ENCODE measurements at regions not wholly inside any gene's neighbourhood (a gene's known extent, or its start where the extent isn't known, plus 50 kb on each side); places are given as distances from the start of the nearest gene placed in this dataset.
"Not testable (repeated sequence)": the region's sequence is repeated elsewhere in the genome, so short reads cannot be mapped to it uniquely, and the experiment has no call there.

- ChIA-PET POLR2A (no interaction called here), CTCF (no interaction called here)
- Histone ChIP-seq H3K36me3 (ENCODE audit: control insufficient read depth in 4 of 4, insufficient read depth in 4 of 4, low read length in 3 of 4) (no peaks in the 10 kb centered on the region), H3K9me3 (ENCODE audit: control extremely low read depth in 1 of 5, control insufficient read depth in 4 of 5, insufficient read depth in 2 of 5, low read depth in 1 of 5, low read length in 4 of 5) (peaks cover 0 to 34% (median 13%) of the 10 kb centered on the region in 5 experiments), H3K27me3 (replicated peaks in 2 of 5; ENCODE audit: control insufficient read depth in 4 of 5, insufficient read depth in 5 of 5, low read length in 4 of 5) (no peaks in the 10 kb centered on the region), H3K4me3 (ENCODE audit: control insufficient read depth in 1 of 7, extremely low read depth in 1 of 7, insufficient read depth in 4 of 7, low read depth in 2 of 7, low read length in 6 of 7) (no peak overlapping the region), H3K27ac (ENCODE audit: insufficient read depth in 1 of 2, low read depth in 1 of 2, low read length in 2 of 2, poor library complexity in 1 of 2, severe bottlenecking in 2 of 2) (no peak overlapping the region), H3K4me1 (ENCODE audit: control extremely low read depth in 1 of 4, control insufficient read depth in 4 of 4, insufficient read depth in 4 of 4, low read length in 3 of 4) (no peaks in the 10 kb centered on the region)
- DNase-seq: no peak
- no CpG with 5 or more reads among the region's 2 CpGs for WGBS (ENCODE audit: insufficient coverage)
These were observed 155.6 kb upstream of the CDH4 start for GRCh38 chr20:61096463-61096862.

- no peaks in the 10 kb centered on the region for H3K36me3 ChIP-seq (ENCODE audit: control insufficient read depth in 4 of 4, insufficient read depth in 4 of 4, low read length in 3 of 4)
- peaks cover 0 to 19% (median 4%) of the 10 kb centered on the region in 5 experiments for H3K9me3 ChIP-seq (ENCODE audit: control extremely low read depth in 1 of 5, control insufficient read depth in 4 of 5, insufficient read depth in 2 of 5, low read depth in 1 of 5, low read length in 4 of 5)
- 86% methylated on average over 10 of the region's 12 CpGs for WGBS (ENCODE audit: insufficient coverage)
- ChIA-PET CTCF (no interaction called here), POLR2A (no interaction called here)
- H3K27ac ChIP-seq (ENCODE audit: insufficient read depth in 1 of 2, low read depth in 1 of 2, low read length in 2 of 2, poor library complexity in 1 of 2, severe bottlenecking in 2 of 2): no peak overlapping the region
- peaks cover 0 to under 1% (median 0%) of the 10 kb centered on the region in 5 experiments for H3K27me3 ChIP-seq (replicated peaks in 2 of 5; ENCODE audit: control insufficient read depth in 4 of 5, insufficient read depth in 5 of 5, low read length in 4 of 5)
- H3K4me1 ChIP-seq (ENCODE audit: control extremely low read depth in 1 of 4, control insufficient read depth in 4 of 4, insufficient read depth in 4 of 4, low read length in 3 of 4): no peaks in the 10 kb centered on the region
- H3K4me3 ChIP-seq (ENCODE audit: control insufficient read depth in 1 of 7, extremely low read depth in 1 of 7, insufficient read depth in 4 of 7, low read depth in 2 of 7, low read length in 6 of 7): no peak overlapping the region
- DNase-seq: no peak
These were observed 152.3 kb upstream of the CDH4 start for GRCh38 chr20:61099806-61100205.

DNA sequence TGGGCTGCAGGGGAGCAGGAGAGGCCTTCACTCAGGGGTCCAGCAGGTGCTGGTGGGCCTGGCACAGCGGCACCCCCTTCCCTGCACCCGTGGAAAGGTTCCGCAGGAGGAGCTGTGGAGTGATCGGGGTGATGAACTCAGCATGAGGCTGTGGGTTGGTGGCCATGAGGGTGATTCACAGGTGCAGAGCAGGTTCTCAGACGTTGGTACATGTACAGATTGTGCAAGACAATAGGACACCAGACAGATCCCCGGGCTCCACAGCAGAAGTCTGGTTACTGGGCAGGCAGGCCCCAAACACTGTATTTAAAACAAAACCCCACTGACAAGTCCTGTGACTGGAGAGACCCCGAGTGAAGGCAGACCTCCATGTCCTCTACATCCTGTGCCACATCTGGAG is 151.6 kb upstream of the CDH4 start:
- Histone ChIP-seq H3K27ac (ENCODE audit: insufficient read depth in 1 of 2, low read depth in 1 of 2, low read length in 2 of 2, poor library complexity in 1 of 2, severe bottlenecking in 2 of 2) (no peak overlapping the region), H3K9me3 (ENCODE audit: control extremely low read depth in 1 of 5, control insufficient read depth in 4 of 5, insufficient read depth in 2 of 5, low read depth in 1 of 5, low read length in 4 of 5) (peaks cover 0 to 12% (median 4%) of the 10 kb centered on the region in 5 experiments), H3K36me3 (ENCODE audit: control insufficient read depth in 4 of 4, insufficient read depth in 4 of 4, low read length in 3 of 4) (no peaks in the 10 kb centered on the region), H3K4me1 (ENCODE audit: control extremely low read depth in 1 of 4, control insufficient read depth in 4 of 4, insufficient read depth in 4 of 4, low read length in 3 of 4) (no peaks in the 10 kb centered on the region), H3K27me3 (replicated peaks in 2 of 5; ENCODE audit: control insufficient read depth in 4 of 5, insufficient read depth in 5 of 5, low read length in 4 of 5) (peaks cover 0 to 7% (median 0%) of the 10 kb centered on the region in 5 experiments), H3K4me3 (ENCODE audit: control insufficient read depth in 1 of 7, extremely low read depth in 1 of 7, insufficient read depth in 4 of 7, low read depth in 2 of 7, low read length in 6 of 7) (no peak overlapping the region)
- DNase-seq: no peak
- ChIA-PET CTCF (no interaction called here), POLR2A (no interaction called here)
- WGBS (ENCODE audit: insufficient coverage): 92% methylated on average over 6 of the region's 7 CpGs

- H3K9me3 ChIP-seq (ENCODE audit: control extremely low read depth in 1 of 5, control insufficient read depth in 4 of 5, insufficient read depth in 2 of 5, low read depth in 1 of 5, low read length in 4 of 5); POLR2A ChIA-PET; H3K36me3 ChIP-seq (ENCODE audit: control insufficient read depth in 4 of 4, insufficient read depth in 4 of 4, low read length in 3 of 4); CTCF ChIA-PET; H3K27ac ChIP-seq (ENCODE audit: insufficient read depth in 1 of 2, low read depth in 1 of 2, low read length in 2 of 2, poor library complexity in 1 of 2, severe bottlenecking in 2 of 2); H3K27me3 ChIP-seq (replicated peaks in 2 of 5; ENCODE audit: control insufficient read depth in 4 of 5, insufficient read depth in 5 of 5, low read length in 4 of 5); DNase-seq; H3K4me3 ChIP-seq (ENCODE audit: control insufficient read depth in 1 of 7, extremely low read depth in 1 of 7, insufficient read depth in 4 of 7, low read depth in 2 of 7, low read length in 6 of 7); H3K4me1 ChIP-seq (ENCODE audit: control extremely low read depth in 1 of 4, control insufficient read depth in 4 of 4, insufficient read depth in 4 of 4, low read length in 3 of 4): not testable (repeated sequence)
- WGBS (ENCODE audit: insufficient coverage): 84% methylated on average over 5 of the region's 8 CpGs
These were observed 150.7 kb upstream of the CDH4 start for GRCh38 chr20:61101321-61101720.

DNA sequence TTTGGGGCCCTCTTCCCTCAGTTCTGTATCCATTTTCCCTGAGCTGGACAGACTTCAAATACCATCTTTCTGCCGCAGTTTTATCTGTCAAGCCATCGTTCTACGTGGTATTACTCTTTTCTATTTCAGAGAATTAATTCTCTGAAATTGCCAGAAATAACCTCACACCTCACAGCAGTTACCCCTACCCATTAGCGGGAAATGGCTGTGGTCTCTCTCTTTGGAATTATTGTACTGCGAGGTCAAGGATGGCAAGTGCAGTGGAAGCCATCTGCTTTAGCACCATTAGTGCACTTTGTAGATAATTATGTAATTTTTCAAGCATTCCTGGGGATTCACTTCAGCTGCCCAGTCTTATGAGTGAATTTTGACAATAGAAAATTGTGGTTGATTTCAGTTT is 147.8 kb upstream of the CDH4 start:
- H3K27me3 ChIP-seq (replicated peaks in 2 of 5; ENCODE audit: control insufficient read depth in 4 of 5, insufficient read depth in 5 of 5, low read length in 4 of 5): peaks cover 0 to 8% (median 0%) of the 10 kb centered on the region in 5 experiments
- H3K27ac ChIP-seq (ENCODE audit: insufficient read depth in 1 of 2, low read depth in 1 of 2, low read length in 2 of 2, poor library complexity in 1 of 2, severe bottlenecking in 2 of 2): no peak overlapping the region
- DNase-seq: no peak
- H3K4me3 ChIP-seq (ENCODE audit: control insufficient read depth in 1 of 7, extremely low read depth in 1 of 7, insufficient read depth in 4 of 7, low read depth in 2 of 7, low read length in 6 of 7): no peak overlapping the region
- no peaks in the 10 kb centered on the region for H3K4me1 ChIP-seq (ENCODE audit: control extremely low read depth in 1 of 4, control insufficient read depth in 4 of 4, insufficient read depth in 4 of 4, low read length in 3 of 4)
- H3K9me3 ChIP-seq (ENCODE audit: control extremely low read depth in 1 of 5, control insufficient read depth in 4 of 5, insufficient read depth in 2 of 5, low read depth in 1 of 5, low read length in 4 of 5): no peaks in the 10 kb centered on the region
- CTCF ChIA-PET: no interaction called here
- POLR2A ChIA-PET: no interaction called here
- WGBS (ENCODE audit: insufficient coverage): 100% methylated on average over 4 of the region's 5 CpGs
- H3K36me3 ChIP-seq (ENCODE audit: control insufficient read depth in 4 of 4, insufficient read depth in 4 of 4, low read length in 3 of 4): no peaks in the 10 kb centered on the region

DNA sequence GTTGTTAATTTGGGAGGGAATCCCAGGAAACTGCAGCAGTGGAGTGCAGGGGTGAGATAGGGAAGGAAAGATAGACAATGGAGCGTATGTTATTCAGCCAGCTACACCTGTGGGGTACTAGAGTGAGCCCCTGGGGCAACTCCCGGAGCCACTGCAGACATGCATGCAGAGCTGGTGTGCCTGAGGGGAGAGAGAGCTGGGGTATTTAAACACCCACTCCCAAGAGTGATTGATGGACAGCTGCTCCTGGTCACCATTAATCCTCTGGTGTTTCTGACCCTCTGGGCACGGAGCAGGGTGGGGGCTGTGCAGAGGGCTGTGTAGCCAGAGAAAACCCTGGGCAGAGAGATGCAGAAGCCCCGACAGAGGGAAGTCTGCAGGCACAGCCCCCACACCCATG is 146.7 kb upstream of the CDH4 start:
- CTCF ChIA-PET: no interaction called here
- no peaks in the 10 kb centered on the region for H3K4me1 ChIP-seq (ENCODE audit: control extremely low read depth in 1 of 4, control insufficient read depth in 4 of 4, insufficient read depth in 4 of 4, low read length in 3 of 4)
- no peak overlapping the region for H3K4me3 ChIP-seq (ENCODE audit: control insufficient read depth in 1 of 7, extremely low read depth in 1 of 7, insufficient read depth in 4 of 7, low read depth in 2 of 7, low read length in 6 of 7)
- POLR2A ChIA-PET: no interaction called here
- H3K27ac ChIP-seq (ENCODE audit: insufficient read depth in 1 of 2, low read depth in 1 of 2, low read length in 2 of 2, poor library complexity in 1 of 2, severe bottlenecking in 2 of 2): no peak overlapping the region
- 82% methylated on average over 3 of the region's 4 CpGs for WGBS (ENCODE audit: insufficient coverage)
- DNase-seq: no peak
- H3K27me3 ChIP-seq (replicated peaks in 2 of 5; ENCODE audit: control insufficient read depth in 4 of 5, insufficient read depth in 5 of 5, low read length in 4 of 5): peaks cover 0 to 8% (median 0%) of the 10 kb centered on the region in 5 experiments
- H3K36me3 ChIP-seq (ENCODE audit: control insufficient read depth in 4 of 4, insufficient read depth in 4 of 4, low read length in 3 of 4): no peaks in the 10 kb centered on the region
- no peaks in the 10 kb centered on the region for H3K9me3 ChIP-seq (ENCODE audit: control extremely low read depth in 1 of 5, control insufficient read depth in 4 of 5, insufficient read depth in 2 of 5, low read depth in 1 of 5, low read length in 4 of 5)

- CTCF ChIA-PET: no interaction called here
- Histone ChIP-seq H3K4me1 (ENCODE audit: control extremely low read depth in 1 of 4, control insufficient read depth in 4 of 4, insufficient read depth in 4 of 4, low read length in 3 of 4) (no peaks in the 10 kb centered on the region), H3K27me3 (replicated peaks in 2 of 5; ENCODE audit: control insufficient read depth in 4 of 5, insufficient read depth in 5 of 5, low read length in 4 of 5) (peaks cover 0 to 8% (median 0%) of the 10 kb centered on the region in 5 experiments), H3K27ac (ENCODE audit: insufficient read depth in 1 of 2, low read depth in 1 of 2, low read length in 2 of 2, poor library complexity in 1 of 2, severe bottlenecking in 2 of 2) (no peak overlapping the region), H3K9me3 (ENCODE audit: control extremely low read depth in 1 of 5, control insufficient read depth in 4 of 5, insufficient read depth in 2 of 5, low read depth in 1 of 5, low read length in 4 of 5) (no peaks in the 10 kb centered on the region), H3K4me3 (ENCODE audit: control insufficient read depth in 1 of 7, extremely low read depth in 1 of 7, insufficient read depth in 4 of 7, low read depth in 2 of 7, low read length in 6 of 7) (no peak overlapping the region), H3K36me3 (ENCODE audit: control insufficient read depth in 4 of 4, insufficient read depth in 4 of 4, low read length in 3 of 4) (no peaks in the 10 kb centered on the region)
- no peak for DNase-seq
- WGBS (ENCODE audit: insufficient coverage): 85% methylated on average over 5 of the region's 5 CpGs
- POLR2A ChIA-PET: no interaction called here
These were observed 145.6 kb upstream of the CDH4 start for GRCh38 chr20:61106438-61106837.

Data from common myeloid progenitor, CD34-positive (primary cell).